Tibial artery (tissue), 4 donors: ENCODE measurements at regions not wholly inside any gene's neighbourhood (a gene's known extent, or its start where the extent isn't known, plus 50 kb on each side); places are given as distances from the start of the nearest gene placed in this dataset.

ENCODE experiments used
- DNase-seq, 2 donors: peaks; one replicate each; pipeline ENCODE4 v3.0.0-alpha.2; 2019
- H3K27ac ChIP-seq, 2 donors: fragments of 200-600 bp; sonication (generic) in 1 of 2; 1 replicate in 1 of 2; 2 replicates in 1 of 2; pipeline ENCODE4 v1.5.1; 2018 to 2019; ENCODE audit warnings: mild to moderate bottlenecking in 1 of 2
- H3K27me3 ChIP-seq, 2 donors: fragments of 200-600 bp; sonication (generic) in 1 of 2; one replicate each; pipeline versions ENCODE4 v1.5.1 to v1.6.0; 2016 to 2019
- H3K36me3 ChIP-seq, 3 donors: fragments of 200-600 bp; sonication (generic) in 2 of 3; one replicate each; pipeline ENCODE4 v1.5.1; 2016 to 2019; ENCODE audit warnings: mild to moderate bottlenecking in 2 of 3
- H3K4me1 ChIP-seq, 4 donors: fragments of 200-600 bp; sonication (generic) in 2 of 4; 1 replicate in 3 of 4; 2 replicates in 1 of 4; pipeline ENCODE4 v1.5.1; 2016 to 2019
- H3K4me3 ChIP-seq, 2 donors: fragments of 200-600 bp; sonication (generic) in 1 of 2; 1 replicate in 1 of 2; 2 replicates in 1 of 2; pipeline ENCODE4 v1.5.1; 2018 to 2019; ENCODE audit warnings: mild to moderate bottlenecking in 2 of 2
- H3K9me3 ChIP-seq, 3 donors: fragments of 200-600 bp; sonication (generic) in 1 of 3; one replicate each; pipeline ENCODE4 v1.5.1; 2016 to 2019
- intact Hi-C: fragments of 100-400 bp; cut with DNase I; formaldehyde crosslinking; loops from one replicate; pipeline ENCODE4 v1.15.0; 2023; ENCODE audit warnings: low total_unique reads
- TF ChIP-seq, protein P1 (sequence below), 2 experiments: fragments of 200-600 bp in 1 of 2; fragments of 450-650 bp in 1 of 2; IDR thresholded peaks; one replicate each; pipeline ENCODE4 v1.5.1; 2017 to 2019; ENCODE audit warnings: antibody characterized with exemption in 2 of 2, mild to moderate bottlenecking in 1 of 2, moderate library complexity in 1 of 2

DNA sequence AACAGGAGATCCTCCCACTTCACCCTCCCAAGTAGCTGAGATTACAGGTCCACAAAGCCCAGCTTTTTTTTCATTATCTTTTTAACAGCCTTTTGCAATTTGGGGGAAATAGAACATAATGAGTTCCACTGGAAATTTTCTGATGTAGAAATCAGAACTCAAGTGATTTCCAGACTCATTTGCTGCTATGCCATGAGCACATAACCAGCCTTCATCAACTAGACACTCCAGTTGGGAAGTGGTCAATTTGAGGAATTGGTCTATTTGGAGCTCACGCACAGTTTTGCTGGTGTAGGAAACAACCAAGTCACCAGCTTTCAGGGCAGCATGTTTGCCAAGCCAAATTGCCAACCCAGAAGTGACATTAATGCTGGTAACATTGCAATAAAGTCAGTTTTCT is 86.7 kb downstream of the MAFB start:
- Histone ChIP-seq H3K36me3 (no peaks in the 10 kb centered on the region), H3K27ac (no peak overlapping the region), H3K4me1 (no peaks in the 10 kb centered on the region), H3K9me3 (peaks cover 0 to 5% (median 0%) of the 10 kb centered on the region in 3 donors), H3K4me3 (no peak overlapping the region), H3K27me3 (peaks cover 0 to 8% of the 10 kb centered on the region in 2 donors)
- intact Hi-C loops, result no loop called here
- TF ChIP-seq, protein P1, sequence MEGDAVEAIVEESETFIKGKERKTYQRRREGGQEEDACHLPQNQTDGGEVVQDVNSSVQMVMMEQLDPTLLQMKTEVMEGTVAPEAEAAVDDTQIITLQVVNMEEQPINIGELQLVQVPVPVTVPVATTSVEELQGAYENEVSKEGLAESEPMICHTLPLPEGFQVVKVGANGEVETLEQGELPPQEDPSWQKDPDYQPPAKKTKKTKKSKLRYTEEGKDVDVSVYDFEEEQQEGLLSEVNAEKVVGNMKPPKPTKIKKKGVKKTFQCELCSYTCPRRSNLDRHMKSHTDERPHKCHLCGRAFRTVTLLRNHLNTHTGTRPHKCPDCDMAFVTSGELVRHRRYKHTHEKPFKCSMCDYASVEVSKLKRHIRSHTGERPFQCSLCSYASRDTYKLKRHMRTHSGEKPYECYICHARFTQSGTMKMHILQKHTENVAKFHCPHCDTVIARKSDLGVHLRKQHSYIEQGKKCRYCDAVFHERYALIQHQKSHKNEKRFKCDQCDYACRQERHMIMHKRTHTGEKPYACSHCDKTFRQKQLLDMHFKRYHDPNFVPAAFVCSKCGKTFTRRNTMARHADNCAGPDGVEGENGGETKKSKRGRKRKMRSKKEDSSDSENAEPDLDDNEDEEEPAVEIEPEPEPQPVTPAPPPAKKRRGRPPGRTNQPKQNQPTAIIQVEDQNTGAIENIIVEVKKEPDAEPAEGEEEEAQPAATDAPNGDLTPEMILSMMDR (IDR thresholded peaks at IDR 0.05), result no peak
- DNase-seq, result no peak

GRCh38 chr20:40600441-40601219 is 88.4 kb downstream of the MAFB start:
- DNase-seq, result no peak
- Histone ChIP-seq H3K9me3 (peaks cover 0 to 5% (median 0%) of the 10 kb centered on the region in 3 donors), H3K4me1 (no peaks in the 10 kb centered on the region), H3K4me3 (no peak overlapping the region), H3K36me3 (no peaks in the 10 kb centered on the region), H3K27ac (no peak overlapping the region), H3K27me3 (peaks cover 0 to 9% of the 10 kb centered on the region in 2 donors)
- TF ChIP-seq, protein P1 (IDR thresholded peaks at IDR 0.05), result no peak
- intact Hi-C loops, result no loop called here

GRCh38 chr20:40599987-40600386 is 89.0 kb downstream of the MAFB start:
- TF ChIP-seq, protein P1 (IDR thresholded peaks at IDR 0.05), result no peak
- H3K4me1 ChIP-seq, result no peaks in the 10 kb centered on the region
- H3K27me3 ChIP-seq, result peaks cover 0 to 12% of the 10 kb centered on the region in 2 donors
- H3K36me3 ChIP-seq, result no peaks in the 10 kb centered on the region
- H3K9me3 ChIP-seq, result peaks cover 0 to 5% (median 0%) of the 10 kb centered on the region in 3 donors
- no peak overlapping the region for H3K4me3 ChIP-seq
- intact Hi-C loops, result no loop called here
- H3K27ac ChIP-seq, result no peak overlapping the region
- DNase-seq, result no peak

- no peaks in the 10 kb centered on the region for H3K36me3 ChIP-seq
- H3K4me1 ChIP-seq, result no peaks in the 10 kb centered on the region
- no peak overlapping the region for H3K4me3 ChIP-seq
- intact Hi-C loops, result no loop called here
- DNase-seq, result no peak
- H3K27me3 ChIP-seq, result peaks cover 0 to 12% of the 10 kb centered on the region in 2 donors
- TF ChIP-seq, protein P1 (IDR thresholded peaks at IDR 0.05), result no peak
- no peaks in the 10 kb centered on the region for H3K9me3 ChIP-seq
- no peak overlapping the region for H3K27ac ChIP-seq
These were observed 96.1 kb downstream of the MAFB start for GRCh38 chr20:40592941-40593340.

- H3K9me3 ChIP-seq, result no peaks in the 10 kb centered on the region
- no peaks in the 10 kb centered on the region for H3K36me3 ChIP-seq
- no peaks in the 10 kb centered on the region for H3K4me1 ChIP-seq
- no peak overlapping the region for H3K4me3 ChIP-seq
- DNase-seq, result no peak
- TF ChIP-seq, protein P1 (IDR thresholded peaks at IDR 0.05), result no peak
- no peak overlapping the region for H3K27ac ChIP-seq
- peaks cover 0 to 9% of the 10 kb centered on the region in 2 donors for H3K27me3 ChIP-seq
- intact Hi-C loops, result no loop called here
These were observed 97.5 kb downstream of the MAFB start for GRCh38 chr20:40591536-40591935.
